ENCODE measurements at regions not wholly inside any gene's neighbourhood (a gene's known extent, or its start where the extent isn't known, plus 50 kb on each side); places are given as distances from the start of the nearest gene placed in this dataset.

- Histone ChIP-seq H3K4me1 (no peaks in the 10 kb centered on the region), H3K36me3 (ENCODE audit: insufficient read depth in 1 of 2, low read depth in 1 of 2) (no peaks in the 10 kb centered on the region), H3K9me3 (no peaks in the 10 kb centered on the region), H3K27me3 (ENCODE audit: insufficient read depth in 3 of 3, low read length in 2 of 3) (no peaks in the 10 kb centered on the region), H3K4me3 (no peak overlapping the region), H3K27ac (no peak overlapping the region)
- ATAC-seq, result no peak
- intact Hi-C loops (cut with DNase I), result no loop called here
- WGBS, 3 donors, result 60 to 67% (median 63%) methylated on average over 3 of the region's 3 CpGs
- TF ChIP-seq CTCF (IDR thresholded peaks at IDR 0.05), result peak; percentile 12
- DNase-seq, result no peak
Observed at GRCh38 chr7:85829817-85830432, 643.1 kb upstream of the SEMA3D start.

- intact Hi-C loops (cut with DNase I), result no loop called here
- no peaks in the 10 kb centered on the region for H3K9me3 ChIP-seq
- H3K4me3 ChIP-seq, result no peak overlapping the region
- H3K4me1 ChIP-seq, result no peaks in the 10 kb centered on the region
- H3K27ac ChIP-seq, result no peak overlapping the region
- no peak for ATAC-seq
- TF ChIP-seq CTCF (IDR thresholded peaks at IDR 0.05), result no peak
- H3K36me3 ChIP-seq (ENCODE audit: insufficient read depth in 1 of 2, low read depth in 1 of 2), result no peaks in the 10 kb centered on the region
- DNase-seq, result no peak
- no peaks in the 10 kb centered on the region for H3K27me3 ChIP-seq (ENCODE audit: insufficient read depth in 3 of 3, low read length in 2 of 3)
- WGBS, 3 donors, result 96 to 100% (median 98%) methylated on average over 1 of the region's 1 CpG
Observed at GRCh38 chr7:85829176-85829575, 642.3 kb upstream of the SEMA3D start.

GRCh38 chr7:85828614-85829013, 641.8 kb upstream of the SEMA3D start:
- Histone ChIP-seq H3K36me3 (ENCODE audit: insufficient read depth in 1 of 2, low read depth in 1 of 2) (no peaks in the 10 kb centered on the region), H3K4me1 (no peaks in the 10 kb centered on the region), H3K9me3 (no peaks in the 10 kb centered on the region), H3K27me3 (ENCODE audit: insufficient read depth in 3 of 3, low read length in 2 of 3) (no peaks in the 10 kb centered on the region), H3K27ac (no peak overlapping the region), H3K4me3 (no peak overlapping the region)
- intact Hi-C loops (cut with DNase I), result no loop called here
- ATAC-seq (no peak), DNase-seq (no peak)
- TF ChIP-seq CTCF (IDR thresholded peaks at IDR 0.05), result no peak
- WGBS, 3 donors, result 38 to 42% (median 40%) methylated on average over 2 of the region's 2 CpGs

GRCh38 chr7:85823396-85824080, 636.7 kb upstream of the SEMA3D start:
- intact Hi-C loops (cut with DNase I), result no loop called here
- H3K9me3 ChIP-seq, result no peaks in the 10 kb centered on the region
- H3K27ac ChIP-seq, result no peak overlapping the region
- DNase-seq, result no peak
- no peak for ATAC-seq
- H3K4me3 ChIP-seq, result no peak overlapping the region
- H3K27me3 ChIP-seq (ENCODE audit: insufficient read depth in 3 of 3, low read length in 2 of 3), result no peaks in the 10 kb centered on the region
- TF ChIP-seq CTCF (IDR thresholded peaks at IDR 0.05), result no peak
- no peaks in the 10 kb centered on the region for H3K4me1 ChIP-seq
- no peaks in the 10 kb centered on the region for H3K36me3 ChIP-seq (ENCODE audit: insufficient read depth in 1 of 2, low read depth in 1 of 2)
- WGBS, 3 donors, result 27 to 44% (median 37%) methylated on average over 8 of the region's 8 CpGs

- no peaks in the 10 kb centered on the region for H3K27me3 ChIP-seq (ENCODE audit: insufficient read depth in 3 of 3, low read length in 2 of 3)
- no peak for TF ChIP-seq CTCF (IDR thresholded peaks at IDR 0.05)
- no peaks in the 10 kb centered on the region for H3K9me3 ChIP-seq
- 55 to 66% (median 57%) methylated on average over 4 of the region's 4 CpGs for WGBS, 3 donors
- intact Hi-C loops (cut with DNase I), result no loop called here
- H3K27ac ChIP-seq, result no peak overlapping the region
- no peaks in the 10 kb centered on the region for H3K36me3 ChIP-seq (ENCODE audit: insufficient read depth in 1 of 2, low read depth in 1 of 2)
- H3K4me1 ChIP-seq, result no peaks in the 10 kb centered on the region
- H3K4me3 ChIP-seq, result no peak overlapping the region
- DNase-seq, result no peak
- no peak for ATAC-seq
Observed at GRCh38 chr7:85821926-85822325, 635.1 kb upstream of the SEMA3D start.

Measured in psoas muscle (tissue), 7 donors.